OCI-LY1 (cell line): ENCODE measurements at regions not wholly inside any gene's neighbourhood (a gene's known extent, or its start where the extent isn't known, plus 50 kb on each side); places are given as distances from the start of the nearest gene placed in this dataset.

ENCODE experiments used
- H2AFZ ChIP-seq: fragments of 200-600 bp; sonication (generic), shearing (Covaris generic); 2 replicates; pipeline ENCODE4 v1.6.0; 2014; ENCODE audit warnings: antibody characterized with exemption, mild to moderate bottlenecking, low read length
- H3F3A ChIP-seq: fragments of 200-600 bp; sonication (generic), shearing (Covaris generic); 2 replicates; pipeline ENCODE4 v1.6.0; 2014; ENCODE audit warnings: mild to moderate bottlenecking, antibody characterized with exemption, low read length, moderate library complexity; ENCODE audit not compliant: insufficient read depth
- H3K27ac ChIP-seq: fragments of 200-600 bp; sonication (generic); 2 replicates; pipeline ENCODE4 v1.5.1; 2014; ENCODE audit warnings: low read length, mixed run types, mild to moderate bottlenecking, low read depth; ENCODE audit not compliant: poor library complexity, severe bottlenecking
- H3K27me3 ChIP-seq: fragments of 200-600 bp; sonication (generic); 2 replicates; pipeline ENCODE4 v1.6.0; 2014; ENCODE audit warnings: antibody characterized with exemption, mild to moderate bottlenecking, low read length, moderate library complexity; ENCODE audit not compliant: insufficient read depth
- H3K36me3 ChIP-seq: fragments of 200-600 bp; sonication (generic); 2 replicates; pipeline ENCODE4 v1.6.1; 2014; ENCODE audit warnings: mild to moderate bottlenecking, antibody characterized with exemption, low read length, moderate library complexity, mixed read lengths; ENCODE audit not compliant: insufficient read depth
- H3K4me1 ChIP-seq: fragments of 200-600 bp; sonication (generic); 2 replicates; pipeline ENCODE4 v1.5.1; 2014; ENCODE audit warnings: mild to moderate bottlenecking, low read length, moderate library complexity; ENCODE audit not compliant: insufficient read depth, severe bottlenecking
- H3K4me2 ChIP-seq: fragments of 200-600 bp; sonication (generic), shearing (Covaris generic); 2 replicates; pipeline ENCODE4 v1.6.1; 2014; ENCODE audit warnings: low read length
- H3K4me3 ChIP-seq: fragments of 200-600 bp; sonication (generic); 2 replicates; pipeline ENCODE4 v1.5.1; 2014; ENCODE audit warnings: low read length, low read depth, mild to moderate bottlenecking, mixed read lengths; ENCODE audit not compliant: poor library complexity, severe bottlenecking
- H3K79me2 ChIP-seq: fragments of 200-600 bp; shearing (Covaris generic); 2 replicates; pipeline ENCODE4 v1.6.1; 2016; ENCODE audit warnings: mixed run types, low read length, mixed read lengths; ENCODE audit not compliant: insufficient read depth
- H3K9ac ChIP-seq: fragments of 200-600 bp; sonication (generic), shearing (Covaris generic); 2 replicates; pipeline ENCODE4 v1.6.1; 2014; ENCODE audit warnings: mild to moderate bottlenecking, low read length, mixed read lengths
- H3K9me2 ChIP-seq: fragments of 200-600 bp; sonication (generic), shearing (Covaris generic); 2 replicates; pipeline ENCODE4 v1.6.1; 2014; ENCODE audit warnings: low read depth, mild to moderate bottlenecking, low read length, mixed read lengths
- H3K9me3 ChIP-seq: fragments of 200-600 bp; shearing (Covaris generic); 2 replicates; pipeline ENCODE4 v1.6.1; 2014; ENCODE audit warnings: low read length, mixed read lengths
- H4K20me1 ChIP-seq: fragments of 200-600 bp; sonication (generic), shearing (Covaris generic); 2 replicates; pipeline ENCODE4 v1.6.0; 2016; ENCODE audit warnings: mild to moderate bottlenecking, low read length; ENCODE audit not compliant: insufficient read depth
- EZH2 ChIP-seq: fragments of 200-600 bp; sonication (generic), shearing (Covaris generic); IDR thresholded peaks from 2 replicates; pipeline ENCODE4 v1.8.0; 2017; ENCODE audit warnings: borderline replicate concordance, mixed run types, mild to moderate bottlenecking, antibody characterized with exemption, low read length, moderate library complexity, mixed read lengths
- TF ChIP-seq, protein P1 (sequence below): fragments of 200-600 bp; sonication (generic), shearing (Covaris generic); IDR thresholded peaks from 2 replicates; pipeline ENCODE4 v1.5.1; 2017; ENCODE audit warnings: mild to moderate bottlenecking, antibody characterized with exemption, low read length, moderate library complexity, mixed read lengths

DNA sequence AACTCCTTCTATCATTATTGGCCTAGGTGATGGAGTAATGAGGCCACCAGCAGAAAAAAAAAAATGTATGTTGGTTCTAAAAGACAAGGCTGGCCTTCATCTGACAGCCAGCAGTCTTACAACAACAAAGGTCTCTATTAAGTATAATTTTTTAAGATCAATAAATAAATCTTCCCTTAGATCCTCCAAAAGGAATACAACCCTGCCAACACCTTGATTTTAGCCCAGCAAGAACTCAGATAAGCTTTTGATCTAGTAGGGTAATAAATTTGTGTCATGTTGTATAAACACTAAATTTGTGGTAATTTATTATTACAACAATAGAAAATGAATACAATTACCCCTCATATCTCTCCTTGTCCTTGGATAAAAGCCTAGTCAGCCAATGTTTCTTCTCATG is 633.2 kb upstream of the FAM174A start:
- no peaks in the 10 kb centered on the region for H3K4me1 ChIP-seq
- no peaks in the 10 kb centered on the region for H3K9me3 ChIP-seq
- no peaks in the 10 kb centered on the region for H3K36me3 ChIP-seq
- H3K4me3 ChIP-seq = no peak overlapping the region
- no peak overlapping the region for H3K27ac ChIP-seq
- no peaks in the 10 kb centered on the region for H3K79me2 ChIP-seq
- H2AFZ ChIP-seq = no peak overlapping the region
- H3K9me2 ChIP-seq = no peaks in the 10 kb centered on the region
- no peaks in the 10 kb centered on the region for H4K20me1 ChIP-seq
- TF ChIP-seq EZH2 = no peak
- TF ChIP-seq, protein P1, sequence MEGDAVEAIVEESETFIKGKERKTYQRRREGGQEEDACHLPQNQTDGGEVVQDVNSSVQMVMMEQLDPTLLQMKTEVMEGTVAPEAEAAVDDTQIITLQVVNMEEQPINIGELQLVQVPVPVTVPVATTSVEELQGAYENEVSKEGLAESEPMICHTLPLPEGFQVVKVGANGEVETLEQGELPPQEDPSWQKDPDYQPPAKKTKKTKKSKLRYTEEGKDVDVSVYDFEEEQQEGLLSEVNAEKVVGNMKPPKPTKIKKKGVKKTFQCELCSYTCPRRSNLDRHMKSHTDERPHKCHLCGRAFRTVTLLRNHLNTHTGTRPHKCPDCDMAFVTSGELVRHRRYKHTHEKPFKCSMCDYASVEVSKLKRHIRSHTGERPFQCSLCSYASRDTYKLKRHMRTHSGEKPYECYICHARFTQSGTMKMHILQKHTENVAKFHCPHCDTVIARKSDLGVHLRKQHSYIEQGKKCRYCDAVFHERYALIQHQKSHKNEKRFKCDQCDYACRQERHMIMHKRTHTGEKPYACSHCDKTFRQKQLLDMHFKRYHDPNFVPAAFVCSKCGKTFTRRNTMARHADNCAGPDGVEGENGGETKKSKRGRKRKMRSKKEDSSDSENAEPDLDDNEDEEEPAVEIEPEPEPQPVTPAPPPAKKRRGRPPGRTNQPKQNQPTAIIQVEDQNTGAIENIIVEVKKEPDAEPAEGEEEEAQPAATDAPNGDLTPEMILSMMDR = no peak
- no peaks in the 10 kb centered on the region for H3F3A ChIP-seq
- H3K9ac ChIP-seq = no peak overlapping the region
- H3K27me3 ChIP-seq = no peaks in the 10 kb centered on the region
- H3K4me2 ChIP-seq = no peak overlapping the region

DNA sequence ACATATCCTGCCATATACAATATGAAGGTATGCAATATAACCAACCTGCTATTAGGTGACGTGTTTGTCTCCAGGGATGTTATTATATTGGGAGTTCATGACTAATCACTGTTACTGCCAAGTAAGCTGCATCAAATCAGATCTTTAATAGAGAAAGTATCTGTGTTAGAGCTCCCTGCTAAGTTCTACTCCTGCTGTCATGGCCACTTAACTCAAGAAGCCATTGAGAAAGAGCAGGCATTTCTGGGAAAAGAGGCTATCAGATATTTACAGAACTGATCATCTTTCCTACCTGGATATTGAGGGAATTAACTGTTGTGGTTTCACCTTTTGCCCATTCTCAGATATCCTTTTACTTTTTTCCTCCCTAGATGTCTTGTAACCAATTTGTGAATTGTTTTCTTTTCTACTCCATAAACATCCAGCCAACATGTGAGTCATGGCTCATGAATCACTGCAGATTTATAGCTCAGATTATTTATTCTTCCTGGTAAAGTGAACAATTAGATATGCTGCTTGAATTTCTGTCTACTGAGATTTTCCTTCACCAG is 634.8 kb upstream of the FAM174A start:
- no peaks in the 10 kb centered on the region for H3K36me3 ChIP-seq
- no peak overlapping the region for H3K4me2 ChIP-seq
- H3F3A ChIP-seq = no peaks in the 10 kb centered on the region
- H3K9me2 ChIP-seq = no peaks in the 10 kb centered on the region
- H3K27me3 ChIP-seq = no peaks in the 10 kb centered on the region
- no peaks in the 10 kb centered on the region for H3K9me3 ChIP-seq
- no peak overlapping the region for H3K4me3 ChIP-seq
- no peaks in the 10 kb centered on the region for H4K20me1 ChIP-seq
- TF ChIP-seq, protein P1 = no peak
- no peak for TF ChIP-seq EZH2
- H3K79me2 ChIP-seq = no peaks in the 10 kb centered on the region
- no peak overlapping the region for H3K27ac ChIP-seq
- H3K9ac ChIP-seq = no peak overlapping the region
- H3K4me1 ChIP-seq = no peaks in the 10 kb centered on the region
- H2AFZ ChIP-seq = no peak overlapping the region

DNA sequence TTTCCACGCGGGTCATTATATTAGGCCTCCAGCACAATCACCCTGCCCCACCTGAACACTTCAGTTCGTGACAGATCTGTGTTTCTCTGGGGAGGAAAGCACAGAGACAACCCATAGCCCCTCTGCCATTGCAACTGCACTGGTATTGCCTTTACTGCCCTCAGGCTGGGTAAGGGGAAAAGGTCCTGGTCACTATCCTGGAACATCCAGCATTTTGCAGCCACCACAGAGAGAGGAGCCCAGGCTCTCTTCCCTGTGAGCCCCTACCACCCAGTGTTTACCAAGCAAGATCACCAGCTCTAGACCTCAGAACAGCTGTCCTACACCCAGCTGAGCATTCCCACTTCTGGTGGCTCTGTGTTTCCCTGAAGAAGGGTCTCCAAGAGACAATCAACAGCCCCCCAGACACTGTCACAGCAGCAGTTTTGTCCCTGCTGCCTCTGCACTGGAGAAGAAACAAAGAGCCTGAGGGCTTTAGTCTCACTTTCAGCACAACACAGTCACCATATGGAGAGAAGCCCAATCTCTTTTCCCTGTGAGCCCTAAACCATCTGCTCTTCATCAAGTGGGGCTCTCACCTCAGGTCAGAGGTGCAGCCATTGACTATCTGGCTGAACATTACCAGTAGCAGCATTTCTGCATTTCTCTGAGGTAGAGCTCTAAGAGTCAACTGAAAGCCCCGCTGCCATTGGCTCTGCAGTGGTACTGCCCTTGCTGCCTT is 655.2 kb upstream of the FAM174A start:
- Histone ChIP-seq H3K4me2 (no peak overlapping the region), H3K9me2 (no peaks in the 10 kb centered on the region), H4K20me1 (no peaks in the 10 kb centered on the region), H3F3A (no peaks in the 10 kb centered on the region), H3K9ac (no peak overlapping the region), H3K27me3 (no peaks in the 10 kb centered on the region), H3K36me3 (no peaks in the 10 kb centered on the region), H3K27ac (no peak overlapping the region), H3K79me2 (no peaks in the 10 kb centered on the region), H3K9me3 (no peaks in the 10 kb centered on the region), H3K4me1 (no peaks in the 10 kb centered on the region), H3K4me3 (no peak overlapping the region), H2AFZ (no peak overlapping the region)
- TF ChIP-seq, protein P1 = no peak
- TF ChIP-seq EZH2 = no peak
